HCT116 (cell line): ENCODE measurements at regions not wholly inside any gene's neighbourhood (a gene's known extent, or its start where the extent isn't known, plus 50 kb on each side); places are given as distances from the start of the nearest gene placed in this dataset.

ENCODE experiments used
- ATAC-seq: fragments of 200-7000 bp; cut with Tn5 transposase; 2 replicates; pipeline ENCODE4 v1.9.1; 2020; ENCODE audit warnings: mild to moderate bottlenecking, moderate library complexity
- BruUV-seq: library from RNA; stranded (reverse); fragments of 400-500 nt; replicated peaks from 2 replicates; lab custom pipeline; 2021; lab: Mats Ljungman, UMichigan
- CTCF ChIA-PET: fragments of 300-600 bp; sonication (Branson Sonifier 250); formaldehyde crosslinking; loops from one replicate; lab custom pipeline; 2021; ENCODE audit warnings: antibody characterized with exemption; lab: Charles Lee
- POLR2A ChIA-PET: fragments of 300-600, 350-600 bp; sonication (Branson Sonifier 250); formaldehyde crosslinking; loops from one replicate; lab custom pipeline; 2021; ENCODE audit warnings: antibody characterized with exemption; lab: Charles Lee
- RAD21 ChIA-PET, 2 experiments: fragments of 300-600 bp; sonication (Branson Sonifier 250); formaldehyde crosslinking; loops; one replicate each; lab custom pipeline; 2023; ENCODE audit warnings: low total read pairs in 2 of 2; ENCODE audit not compliant: uncharacterized antibody in 2 of 2, unreplicated experiment in 2 of 2, low non-redundant PET in 1 of 2; lab: Charles Lee
- DNase-seq: peaks from one replicate; pipeline ENCODE4 v3.0.0-alpha.2; 2010; ENCODE audit warnings: low read depth, low spot score
- H2AFZ ChIP-seq: fragments of 200-600 bp; shearing (Covaris generic), sonication (generic); 2 replicates; pipeline ENCODE4 v1.6.1; 2017; ENCODE audit warnings: low read depth, mixed run types, mixed read lengths, antibody characterized with exemption, low read length; ENCODE audit not compliant: poor library complexity, severe bottlenecking
- H3K27ac ChIP-seq: 2 replicates; pipeline ENCODE4 v1.5.1; 2012; ENCODE audit warnings: low read depth, low read length
- H3K27me3 ChIP-seq: fragments of 200-600 bp; sonication (generic); 2 replicates; pipeline ENCODE4 v1.6.1; 2016; ENCODE audit warnings: mixed run types, low read length, mixed read lengths; ENCODE audit not compliant: insufficient read depth
- H3K36me3 ChIP-seq, 2 experiments: fragments of 200-500 bp in 1 of 2; fragments of 200-600 bp in 1 of 2; sonication (Bioruptor generic) in 1 of 2; sonication (generic) in 1 of 2; 2 replicates each; pipeline versions ENCODE4 v1.5.1 to v1.6.1; 2014 to 2016; ENCODE audit warnings: low read length in 2 of 2, inconsistent platforms in 1 of 2, mixed read lengths in 1 of 2, mixed run types in 1 of 2; ENCODE audit not compliant: insufficient read depth in 2 of 2, control insufficient read depth in 1 of 2
- H3K4me1 ChIP-seq, 2 experiments: fragments of 200-600 bp in 1 of 2; sonication (generic) in 1 of 2; 2 replicates each; pipeline versions ENCODE4 v1.5.1 to v1.6.1; 2012 to 2017; ENCODE audit warnings: low read length in 2 of 2, inconsistent platforms in 1 of 2, mild to moderate bottlenecking in 1 of 2, mixed read lengths in 1 of 2, mixed run types in 1 of 2, moderate library complexity in 1 of 2; ENCODE audit not compliant: insufficient read depth in 2 of 2, control insufficient read depth in 1 of 2
- H3K4me2 ChIP-seq: fragments of 200-600 bp; sonication (generic); 2 replicates; pipeline ENCODE4 v1.6.1; 2017; ENCODE audit warnings: mixed run types, low read length, mixed read lengths
- H3K4me3 ChIP-seq, 2 experiments: fragments of 200-600 bp in 1 of 2; sonication (generic) in 1 of 2; replicated peaks in 1 of 2; 2 replicates each; pipeline ENCODE4 v1.5.1; 2011 to 2016; ENCODE audit warnings: low read length in 2 of 2, control low read depth in 1 of 2, low read depth in 1 of 2, mild to moderate bottlenecking in 1 of 2, mixed read lengths in 1 of 2, mixed run types in 1 of 2
- H3K79me2 ChIP-seq: fragments of 200-600 bp; sonication (generic); 2 replicates; pipeline ENCODE4 v1.6.1; 2017; ENCODE audit warnings: mild to moderate bottlenecking, mixed run types, low read length, moderate library complexity, mixed read lengths; ENCODE audit not compliant: insufficient read depth
- H3K9ac ChIP-seq: fragments of 200-600 bp; sonication (generic); 2 replicates; pipeline ENCODE4 v1.6.1; 2016; ENCODE audit warnings: low read length, mixed read lengths
- H3K9me2 ChIP-seq: fragments of 200-600 bp; sonication (generic), shearing (Covaris generic); 2 replicates; pipeline ENCODE4 v1.6.1; 2017; ENCODE audit warnings: mixed run types, mild to moderate bottlenecking, moderate library complexity; ENCODE audit not compliant: insufficient read depth
- H3K9me3 ChIP-seq, 2 experiments: fragments of 200-500 bp in 1 of 2; fragments of 200-600 bp in 1 of 2; sonication (Bioruptor generic) in 1 of 2; sonication (generic) in 1 of 2; 2 replicates each; pipeline ENCODE4 v1.6.1; 2014 to 2017; ENCODE audit warnings: low read length in 2 of 2, mixed read lengths in 2 of 2, inconsistent platforms in 1 of 2, low read depth in 1 of 2, mild to moderate bottlenecking in 1 of 2, mixed run types in 1 of 2, moderate library complexity in 1 of 2; ENCODE audit not compliant: control insufficient read depth in 1 of 2, insufficient read depth in 1 of 2
- H4K20me1 ChIP-seq: fragments of 200-600 bp; sonication (generic), shearing (Covaris generic); 2 replicates; pipeline ENCODE4 v1.6.1; 2017; ENCODE audit warnings: mixed run types, mild to moderate bottlenecking, moderate library complexity; ENCODE audit not compliant: insufficient read depth
- CEBPB ChIP-seq: IDR thresholded peaks from 2 replicates; pipeline ENCODE4 v1.6.1; 2012; ENCODE audit warnings: low read depth
- ELF1 ChIP-seq: IDR thresholded peaks from 2 replicates; pipeline ENCODE4 v1.6.1; 2012; ENCODE audit warnings: low read depth, borderline replicate concordance
- EZH2 ChIP-seq: fragments of 200-600 bp; sonication (generic); IDR thresholded peaks from 2 replicates; pipeline ENCODE4 v1.6.1; 2017; ENCODE audit warnings: antibody characterized with exemption, mixed run types
- EZH2phosphoT487 ChIP-seq: fragments of 200-600 bp; IDR thresholded peaks from 2 replicates; pipeline ENCODE4 v1.6.1; 2018; ENCODE audit warnings: antibody characterized with exemption, borderline replicate concordance
- FOSL1 ChIP-seq: IDR thresholded peaks from 2 replicates; pipeline ENCODE4 v1.6.1; 2012; ENCODE audit warnings: low read depth
- JUND ChIP-seq: IDR thresholded peaks from 2 replicates; pipeline ENCODE4 v1.6.1; 2012
- POLR2A ChIP-seq: IDR thresholded peaks from 2 replicates; pipeline ENCODE4 v1.7.0; 2011; ENCODE audit warnings: borderline replicate concordance; ENCODE audit not compliant: insufficient read depth, insufficient read length; ENCODE audit errors: extremely low read depth
- POLR2AphosphoS5 ChIP-seq: IDR thresholded peaks from 2 replicates; pipeline ENCODE4 v1.6.1; 2011; ENCODE audit warnings: mild to moderate bottlenecking, low read depth, low read length, moderate library complexity
- RAD21 ChIP-seq: IDR thresholded peaks from 2 replicates; pipeline ENCODE4 v1.6.1; 2012; ENCODE audit warnings: low read depth, mild to moderate bottlenecking
- SIN3A ChIP-seq: IDR thresholded peaks from 2 replicates; pipeline ENCODE4 v1.6.1; 2012; ENCODE audit warnings: low read depth
- SP1 ChIP-seq: IDR thresholded peaks from 2 replicates; pipeline ENCODE4 v1.6.1; 2012; ENCODE audit warnings: low read depth
- SRF ChIP-seq: IDR thresholded peaks from 2 replicates; pipeline ENCODE4 v1.6.1; 2012; ENCODE audit warnings: low read depth
- TCF7L2 ChIP-seq: IDR thresholded peaks from 2 replicates; pipeline ENCODE4 v1.7.0; 2011; ENCODE audit warnings: borderline replicate concordance, inconsistent platforms; ENCODE audit not compliant: insufficient read depth, insufficient read length; ENCODE audit errors: extremely low read depth
- YY1 ChIP-seq: IDR thresholded peaks from 2 replicates; pipeline ENCODE4 v1.6.1; 2011; ENCODE audit warnings: low read length, low read depth, moderate library complexity, mild to moderate bottlenecking; ENCODE audit not compliant: insufficient replicate concordance; ENCODE audit errors: extremely low read depth
- ZFX ChIP-seq: fragments of 450-650 bp; IDR thresholded peaks from 2 replicates; pipeline ENCODE4 v1.6.1; 2017
- ZNF274 ChIP-seq: fragments of 200-500 bp; sonication (Bioruptor generic); IDR thresholded peaks from 2 replicates; pipeline ENCODE4 v1.6.1; 2014; ENCODE audit warnings: mild to moderate bottlenecking, low read depth, low read length, inconsistent platforms
- intact Hi-C: fragments of 100-400 bp; cut with micrococcal nuclease; formaldehyde crosslinking; loops from 2 replicates; pipeline ENCODE4 v1.10.0; 2022
- TF ChIP-seq, protein P1 (sequence below), 3 experiments: fragments of 200-600 bp in 1 of 3; sonication (generic) in 1 of 3; IDR thresholded peaks in 2 of 3; conservative IDR thresholded peaks in 1 of 3; 2 replicates each; pipeline ENCODE4 v1.5.1; 2012 to 2017; ENCODE audit warnings: low read depth in 2 of 3, low read length in 2 of 3, antibody characterized with exemption in 1 of 3, borderline replicate concordance in 1 of 3, control low read depth in 1 of 3, mild to moderate bottlenecking in 1 of 3, mixed read lengths in 1 of 3, mixed run types in 1 of 3, moderate library complexity in 1 of 3; ENCODE audit not compliant: insufficient read depth in 1 of 3
- TF ChIP-seq, protein P2 (sequence below): IDR thresholded peaks from 2 replicates; pipeline ENCODE4 v1.6.1; 2012; ENCODE audit warnings: low read depth
- TF ChIP-seq, protein P3 (sequence below): IDR thresholded peaks from 2 replicates; pipeline ENCODE4 v1.6.1; 2011; ENCODE audit warnings: mild to moderate bottlenecking, low read length, moderate library complexity; ENCODE audit not compliant: insufficient replicate concordance; ENCODE audit errors: extremely low read depth
- TF ChIP-seq, protein P4 (sequence below): IDR thresholded peaks from 2 replicates; pipeline ENCODE4 v1.6.1; 2012

DNA sequence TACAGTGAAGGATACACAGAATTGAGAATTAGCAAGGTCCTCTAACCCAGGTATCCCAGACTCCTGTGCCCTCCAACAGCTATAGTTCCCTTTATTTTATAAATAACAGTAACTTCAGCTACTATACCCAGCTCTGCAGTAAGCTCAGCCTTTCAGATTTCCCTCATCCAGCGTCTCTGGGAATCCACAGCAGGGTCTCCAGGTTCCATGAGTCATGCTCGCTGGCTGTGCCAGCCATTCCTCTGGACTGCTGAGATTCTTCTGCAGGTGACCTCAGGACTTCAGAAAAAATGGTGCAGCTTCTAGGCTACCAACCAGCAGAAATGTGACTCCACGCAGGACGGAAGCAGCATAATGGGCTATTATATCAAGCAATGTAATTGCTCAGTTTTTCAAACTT lies 419.3 kb downstream of the ZNF516 start:
- H4K20me1 ChIP-seq = no peaks in the 10 kb centered on the region
- no peaks in the 10 kb centered on the region for H3K27me3 ChIP-seq
- RAD21 ChIA-PET = no interaction called here
- no peak overlapping the region for H3K4me3 ChIP-seq
- no peaks in the 10 kb centered on the region for H3K9me2 ChIP-seq
- H3K4me1 ChIP-seq = no peaks in the 10 kb centered on the region
- DNase-seq = no peak
- CTCF ChIA-PET = no interaction called here
- no TSS peak for BruUV-seq
- no peaks in the 10 kb centered on the region for H3K9me3 ChIP-seq
- H2AFZ ChIP-seq = no peak overlapping the region
- no peak overlapping the region for H3K9ac ChIP-seq
- H3K4me2 ChIP-seq = no peak overlapping the region
- H3K79me2 ChIP-seq = no peaks in the 10 kb centered on the region
- H3K36me3 ChIP-seq = no peaks in the 10 kb centered on the region
- intact Hi-C loops = no loop called here
- TF ChIP-seq ELF1 (no peak), POLR2A (no peak), SRF (no peak), EZH2phosphoT487 (no peak), YY1 (no peak), ZNF274 (no peak), FOSL1 (no peak), TCF7L2 (no peak), RAD21 (no peak), POLR2AphosphoS5 (no peak), CEBPB (no peak), SIN3A (no peak), SP1 (no peak), EZH2 (no peak), JUND (no peak), ZFX (no peak)
- TF ChIP-seq, protein P1, sequence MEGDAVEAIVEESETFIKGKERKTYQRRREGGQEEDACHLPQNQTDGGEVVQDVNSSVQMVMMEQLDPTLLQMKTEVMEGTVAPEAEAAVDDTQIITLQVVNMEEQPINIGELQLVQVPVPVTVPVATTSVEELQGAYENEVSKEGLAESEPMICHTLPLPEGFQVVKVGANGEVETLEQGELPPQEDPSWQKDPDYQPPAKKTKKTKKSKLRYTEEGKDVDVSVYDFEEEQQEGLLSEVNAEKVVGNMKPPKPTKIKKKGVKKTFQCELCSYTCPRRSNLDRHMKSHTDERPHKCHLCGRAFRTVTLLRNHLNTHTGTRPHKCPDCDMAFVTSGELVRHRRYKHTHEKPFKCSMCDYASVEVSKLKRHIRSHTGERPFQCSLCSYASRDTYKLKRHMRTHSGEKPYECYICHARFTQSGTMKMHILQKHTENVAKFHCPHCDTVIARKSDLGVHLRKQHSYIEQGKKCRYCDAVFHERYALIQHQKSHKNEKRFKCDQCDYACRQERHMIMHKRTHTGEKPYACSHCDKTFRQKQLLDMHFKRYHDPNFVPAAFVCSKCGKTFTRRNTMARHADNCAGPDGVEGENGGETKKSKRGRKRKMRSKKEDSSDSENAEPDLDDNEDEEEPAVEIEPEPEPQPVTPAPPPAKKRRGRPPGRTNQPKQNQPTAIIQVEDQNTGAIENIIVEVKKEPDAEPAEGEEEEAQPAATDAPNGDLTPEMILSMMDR (IDR thresholded peaks at IDR 0.05 in 2 of 3, conservative IDR thresholded peaks at IDR 0.05 in 1 of 3; ENCODE audit: borderline replicate concordance in 1 of 3, insufficient read depth in 1 of 3, low read depth in 2 of 3, low read length in 2 of 3) = no peak
- TF ChIP-seq, protein P2, sequence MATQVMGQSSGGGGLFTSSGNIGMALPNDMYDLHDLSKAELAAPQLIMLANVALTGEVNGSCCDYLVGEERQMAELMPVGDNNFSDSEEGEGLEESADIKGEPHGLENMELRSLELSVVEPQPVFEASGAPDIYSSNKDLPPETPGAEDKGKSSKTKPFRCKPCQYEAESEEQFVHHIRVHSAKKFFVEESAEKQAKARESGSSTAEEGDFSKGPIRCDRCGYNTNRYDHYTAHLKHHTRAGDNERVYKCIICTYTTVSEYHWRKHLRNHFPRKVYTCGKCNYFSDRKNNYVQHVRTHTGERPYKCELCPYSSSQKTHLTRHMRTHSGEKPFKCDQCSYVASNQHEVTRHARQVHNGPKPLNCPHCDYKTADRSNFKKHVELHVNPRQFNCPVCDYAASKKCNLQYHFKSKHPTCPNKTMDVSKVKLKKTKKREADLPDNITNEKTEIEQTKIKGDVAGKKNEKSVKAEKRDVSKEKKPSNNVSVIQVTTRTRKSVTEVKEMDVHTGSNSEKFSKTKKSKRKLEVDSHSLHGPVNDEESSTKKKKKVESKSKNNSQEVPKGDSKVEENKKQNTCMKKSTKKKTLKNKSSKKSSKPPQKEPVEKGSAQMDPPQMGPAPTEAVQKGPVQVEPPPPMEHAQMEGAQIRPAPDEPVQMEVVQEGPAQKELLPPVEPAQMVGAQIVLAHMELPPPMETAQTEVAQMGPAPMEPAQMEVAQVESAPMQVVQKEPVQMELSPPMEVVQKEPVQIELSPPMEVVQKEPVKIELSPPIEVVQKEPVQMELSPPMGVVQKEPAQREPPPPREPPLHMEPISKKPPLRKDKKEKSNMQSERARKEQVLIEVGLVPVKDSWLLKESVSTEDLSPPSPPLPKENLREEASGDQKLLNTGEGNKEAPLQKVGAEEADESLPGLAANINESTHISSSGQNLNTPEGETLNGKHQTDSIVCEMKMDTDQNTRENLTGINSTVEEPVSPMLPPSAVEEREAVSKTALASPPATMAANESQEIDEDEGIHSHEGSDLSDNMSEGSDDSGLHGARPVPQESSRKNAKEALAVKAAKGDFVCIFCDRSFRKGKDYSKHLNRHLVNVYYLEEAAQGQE = no peak
- TF ChIP-seq, protein P3, sequence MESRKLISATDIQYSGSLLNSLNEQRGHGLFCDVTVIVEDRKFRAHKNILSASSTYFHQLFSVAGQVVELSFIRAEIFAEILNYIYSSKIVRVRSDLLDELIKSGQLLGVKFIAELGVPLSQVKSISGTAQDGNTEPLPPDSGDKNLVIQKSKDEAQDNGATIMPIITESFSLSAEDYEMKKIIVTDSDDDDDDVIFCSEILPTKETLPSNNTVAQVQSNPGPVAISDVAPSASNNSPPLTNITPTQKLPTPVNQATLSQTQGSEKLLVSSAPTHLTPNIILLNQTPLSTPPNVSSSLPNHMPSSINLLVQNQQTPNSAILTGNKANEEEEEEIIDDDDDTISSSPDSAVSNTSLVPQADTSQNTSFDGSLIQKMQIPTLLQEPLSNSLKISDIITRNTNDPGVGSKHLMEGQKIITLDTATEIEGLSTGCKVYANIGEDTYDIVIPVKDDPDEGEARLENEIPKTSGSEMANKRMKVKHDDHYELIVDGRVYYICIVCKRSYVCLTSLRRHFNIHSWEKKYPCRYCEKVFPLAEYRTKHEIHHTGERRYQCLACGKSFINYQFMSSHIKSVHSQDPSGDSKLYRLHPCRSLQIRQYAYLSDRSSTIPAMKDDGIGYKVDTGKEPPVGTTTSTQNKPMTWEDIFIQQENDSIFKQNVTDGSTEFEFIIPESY = no peak
- TF ChIP-seq, protein P4, sequence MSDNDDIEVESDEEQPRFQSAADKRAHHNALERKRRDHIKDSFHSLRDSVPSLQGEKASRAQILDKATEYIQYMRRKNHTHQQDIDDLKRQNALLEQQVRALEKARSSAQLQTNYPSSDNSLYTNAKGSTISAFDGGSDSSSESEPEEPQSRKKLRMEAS = no peak
- TF ChIP-seq, all 23 proteins: peak for 0
- POLR2A ChIA-PET = no interaction called here
- no peak overlapping the region for H3K27ac ChIP-seq
- ATAC-seq = no peak
